H1 (cell line): ENCODE measurements at regions not wholly inside any gene's neighbourhood (a gene's known extent, or its start where the extent isn't known, plus 50 kb on each side); places are given as distances from the start of the nearest gene placed in this dataset.

ENCODE experiments used
- CTCF ChIA-PET: fragments of 300-600 bp; sonication (Branson Sonifier 250); formaldehyde crosslinking; loops from one replicate; lab custom pipeline; 2021; ENCODE audit not compliant: partially characterized antibody; lab: Charles Lee
- POLR2A ChIA-PET: fragments of 300-600 bp; sonication (Branson Sonifier 250); formaldehyde crosslinking; loops from one replicate; lab custom pipeline; 2021; ENCODE audit warnings: inconsistent platforms; ENCODE audit not compliant: partially characterized antibody; lab: Charles Lee
- DNase-seq, 2 experiments: peaks; one replicate each; pipeline versions ENCODE4 v3.0.0 to v3.0.0-alpha.2; 2010 to 2022; ENCODE audit warnings: low spot score in 2 of 2, low read depth in 1 of 2, mixed read lengths in 1 of 2
- FAIRE-seq: peaks from 2 replicates; lab custom pipeline; 2011; peaks lifted over from hg19 to GRCh38; lab: Jason Lieb, UNC
- H2AFZ ChIP-seq: 2 replicates; pipeline ENCODE4 v1.8.1; 2012; ENCODE audit warnings: low read length, inconsistent platforms
- H2AK5ac ChIP-seq: 2 replicates; pipeline ENCODE4 v1.6.1; 2013; ENCODE audit warnings: low read depth, low read length
- H2BK120ac ChIP-seq: replicated peaks from 2 replicates; pipeline ENCODE3; 2013; ENCODE audit warnings: low read depth, low read length, inconsistent platforms
- H2BK12ac ChIP-seq: 2 replicates; pipeline ENCODE4 v1.6.1; 2013; ENCODE audit warnings: low read depth, low read length
- H2BK15ac ChIP-seq: 2 replicates; pipeline ENCODE4 v1.6.1; 2013; ENCODE audit warnings: low read length
- H2BK20ac ChIP-seq: 2 replicates; pipeline ENCODE4 v1.6.1; 2013; ENCODE audit warnings: low read length
- H2BK5ac ChIP-seq: 2 replicates; pipeline ENCODE4 v1.6.1; 2013; ENCODE audit warnings: low read depth, low read length
- H3K14ac ChIP-seq: 2 replicates; pipeline ENCODE4 v1.6.1; 2013; ENCODE audit warnings: inconsistent platforms; ENCODE audit not compliant: insufficient read length
- H3K18ac ChIP-seq: 2 replicates; pipeline ENCODE4 v1.6.1; 2013; ENCODE audit warnings: low read length; ENCODE audit errors: extremely low read depth
- H3K23ac ChIP-seq: 2 replicates; pipeline ENCODE4 v1.6.1; 2013; ENCODE audit warnings: inconsistent platforms; ENCODE audit not compliant: insufficient read length
- H3K23me2 ChIP-seq: 2 replicates; pipeline ENCODE4 v1.6.1; 2013; ENCODE audit warnings: low read depth, low read length
- H3K27ac ChIP-seq: 2 replicates; pipeline ENCODE4 v1.6.1; 2011; ENCODE audit warnings: low read depth, low read length, inconsistent platforms
- H3K27me3 ChIP-seq, 4 experiments: replicated peaks in 1 of 4; 1 replicate in 1 of 4; 2 replicates in 3 of 4; pipeline versions ENCODE4 v1.6.1 to v1.8.1; 2011 to 2013; ENCODE audit warnings: low read length in 3 of 4, mild to moderate bottlenecking in 3 of 4, inconsistent platforms in 2 of 4, mixed read lengths in 2 of 4, moderate library complexity in 1 of 4; ENCODE audit not compliant: control insufficient read depth in 3 of 4, insufficient read depth in 3 of 4; ENCODE audit errors: extremely low read depth in 1 of 4
- H3K36me3 ChIP-seq, 4 experiments: 2 replicates each; pipeline versions ENCODE4 v1.6.1 to v1.8.1; 2011 to 2013; ENCODE audit warnings: mild to moderate bottlenecking in 4 of 4, low read length in 3 of 4, moderate library complexity in 2 of 4, control low read depth in 1 of 4, inconsistent platforms in 1 of 4; ENCODE audit not compliant: insufficient read depth in 4 of 4, control insufficient read depth in 2 of 4
- H3K4ac ChIP-seq: replicated peaks from 2 replicates; pipeline ENCODE3; 2013; ENCODE audit warnings: low read length, low read depth, mixed read lengths, inconsistent platforms; ENCODE audit not compliant: insufficient read length
- H3K4me1 ChIP-seq, 4 experiments: replicated peaks in 1 of 4; 1 replicate in 1 of 4; 2 replicates in 3 of 4; pipeline versions ENCODE4 v1.6.1 to v1.8.1; 2011 to 2013; ENCODE audit warnings: low read length in 3 of 4, inconsistent platforms in 2 of 4, mixed read lengths in 1 of 4; ENCODE audit not compliant: insufficient read depth in 4 of 4, control insufficient read depth in 3 of 4
- H3K4me2 ChIP-seq, 2 experiments: 2 replicates each; pipeline versions ENCODE4 v1.6.1 to v1.8.1; 2011 to 2013; ENCODE audit warnings: low read depth in 2 of 2, low read length in 2 of 2, control low read depth in 1 of 2, inconsistent platforms in 1 of 2, mild to moderate bottlenecking in 1 of 2; ENCODE audit not compliant: insufficient read depth in 1 of 2
- H3K4me3 ChIP-seq, 4 experiments: fragments of 200-600, 300-600 bp in 1 of 4; sonication (generic), shearing (Covaris generic), sonication (Bioruptor Twin) in 1 of 4; 2 replicates each; pipeline versions ENCODE4 v1.5.1 to v1.8.1; 2011 to 2016; ENCODE audit warnings: low read length in 4 of 4, low read depth in 3 of 4, control low read depth in 2 of 4, inconsistent platforms in 2 of 4, mild to moderate bottlenecking in 2 of 4, mixed read lengths in 1 of 4, moderate library complexity in 1 of 4; ENCODE audit not compliant: insufficient read depth in 2 of 4; ENCODE audit errors: extremely low read depth in 1 of 4
- H3K56ac ChIP-seq: replicated peaks from 2 replicates; pipeline ENCODE3; 2013; ENCODE audit warnings: low read depth, mild to moderate bottlenecking, mixed read lengths, low read length, inconsistent platforms; ENCODE audit not compliant: insufficient read length
- H3K79me1 ChIP-seq: 2 replicates; pipeline ENCODE4 v1.6.1; 2013; ENCODE audit warnings: low read depth, low read length, control low read depth
- H3K79me2 ChIP-seq, 2 experiments: 2 replicates each; pipeline versions ENCODE4 v1.6.1 to v1.8.1; 2012 to 2013; ENCODE audit warnings: low read length in 2 of 2, mild to moderate bottlenecking in 2 of 2, inconsistent platforms in 1 of 2; ENCODE audit not compliant: insufficient read depth in 2 of 2, control insufficient read depth in 1 of 2
- H3K9ac ChIP-seq, 4 experiments: replicated peaks in 1 of 4; 1 replicate in 1 of 4; 2 replicates in 3 of 4; pipeline versions ENCODE4 v1.6.1 to v1.8.1; 2011 to 2013; ENCODE audit warnings: low read depth in 3 of 4, low read length in 3 of 4, control low read depth in 2 of 4, mild to moderate bottlenecking in 2 of 4, moderate library complexity in 2 of 4, inconsistent platforms in 1 of 4; ENCODE audit errors: extremely low read depth in 1 of 4
- H3K9me3 ChIP-seq, 2 experiments: 2 replicates each; pipeline versions ENCODE4 v1.6.1 to v1.8.1; 2012 to 2013; ENCODE audit warnings: mild to moderate bottlenecking in 2 of 2, moderate library complexity in 2 of 2, control low read depth in 1 of 2, inconsistent platforms in 1 of 2, low read depth in 1 of 2, low read length in 1 of 2, mixed read lengths in 1 of 2; ENCODE audit not compliant: insufficient read depth in 2 of 2
- H4K20me1 ChIP-seq, 2 experiments: replicated peaks in 1 of 2; 2 replicates each; pipeline versions ENCODE3 to v1.8.1; 2011 to 2013; ENCODE audit warnings: inconsistent platforms in 2 of 2, low read length in 2 of 2, mild to moderate bottlenecking in 1 of 2; ENCODE audit not compliant: insufficient read depth in 2 of 2, control insufficient read depth in 1 of 2
- H4K5ac ChIP-seq: 2 replicates; pipeline ENCODE4 v1.6.1; 2013; ENCODE audit warnings: low read length, low read depth, mixed read lengths, inconsistent platforms; ENCODE audit not compliant: insufficient read length
- H4K8ac ChIP-seq: 2 replicates; pipeline ENCODE4 v1.8.0; 2013; ENCODE audit warnings: mild to moderate bottlenecking, moderate library complexity, low read length, inconsistent platforms; ENCODE audit not compliant: insufficient read depth; ENCODE audit errors: extremely low read depth
- H4K91ac ChIP-seq: replicated peaks from 2 replicates; pipeline ENCODE3; 2013; ENCODE audit warnings: low read length, mixed read lengths, inconsistent platforms; ENCODE audit not compliant: insufficient read length
- ASH2L ChIP-seq: fragments of 200-600, 300-600 bp; sonication (generic); IDR thresholded peaks from one replicate; pipeline ENCODE4 v1.7.1; 2017; ENCODE audit warnings: low read length
- EGR1 ChIP-seq: IDR thresholded peaks from 2 replicates; pipeline ENCODE4 v1.6.1; 2011; ENCODE audit warnings: low read depth, low read length, borderline replicate concordance
- EP300 ChIP-seq, 2 experiments: IDR thresholded peaks; 1 replicate in 1 of 2; 2 replicates in 1 of 2; pipeline ENCODE4 v1.6.1; 2011 to 2012; ENCODE audit warnings: low read depth in 2 of 2, low read length in 2 of 2, mild to moderate bottlenecking in 2 of 2, borderline replicate concordance in 1 of 2, inconsistent platforms in 1 of 2, moderate library complexity in 1 of 2
- GTF2F1 ChIP-seq: IDR thresholded peaks from 2 replicates; pipeline ENCODE4 v1.6.1; 2012; ENCODE audit warnings: low read depth, low read length, improper control_type of control experiment, borderline replicate concordance
- KDM1A ChIP-seq: fragments of 200-600, 300-600 bp; sonication (generic); IDR thresholded peaks from 2 replicates; pipeline ENCODE4 v1.7.1; 2016; ENCODE audit warnings: mild to moderate bottlenecking, low read length, borderline replicate concordance
- KDM4A ChIP-seq: IDR thresholded peaks from one replicate; pipeline ENCODE4 v1.7.1; 2012; ENCODE audit warnings: low read depth, mild to moderate bottlenecking, moderate library complexity, low read length, inconsistent platforms; ENCODE audit not compliant: severe bottlenecking
- MAFK ChIP-seq: IDR thresholded peaks from 2 replicates; pipeline ENCODE4 v1.6.1; 2012; ENCODE audit warnings: low read depth, mild to moderate bottlenecking, improper control_type of control experiment, low read length
- RXRA ChIP-seq: IDR thresholded peaks from 2 replicates; pipeline ENCODE4 v1.6.1; 2011; ENCODE audit warnings: low read depth, mild to moderate bottlenecking, low read length, moderate library complexity; ENCODE audit not compliant: insufficient read depth
- SRF ChIP-seq: IDR thresholded peaks from 2 replicates; pipeline ENCODE4 v1.6.1; 2011; ENCODE audit warnings: mild to moderate bottlenecking, low read depth, low read length, moderate library complexity
- ZNF274 ChIP-seq: IDR thresholded peaks from 2 replicates; pipeline ENCODE4 v1.7.0; 2012; ENCODE audit warnings: low read length, borderline replicate concordance; ENCODE audit errors: extremely low read depth
- TF ChIP-seq, protein P1 (sequence below): IDR thresholded peaks from 2 replicates; pipeline ENCODE4 v1.6.1; 2012; ENCODE audit warnings: low read length, inconsistent platforms
- TF ChIP-seq, protein P2 (sequence below): IDR thresholded peaks from 2 replicates; pipeline ENCODE4 v1.6.1; 2012; ENCODE audit warnings: inconsistent platforms
- TF ChIP-seq, protein P3 (sequence below): IDR thresholded peaks from 2 replicates; pipeline ENCODE4 v1.6.1; 2012; ENCODE audit warnings: inconsistent platforms

DNA sequence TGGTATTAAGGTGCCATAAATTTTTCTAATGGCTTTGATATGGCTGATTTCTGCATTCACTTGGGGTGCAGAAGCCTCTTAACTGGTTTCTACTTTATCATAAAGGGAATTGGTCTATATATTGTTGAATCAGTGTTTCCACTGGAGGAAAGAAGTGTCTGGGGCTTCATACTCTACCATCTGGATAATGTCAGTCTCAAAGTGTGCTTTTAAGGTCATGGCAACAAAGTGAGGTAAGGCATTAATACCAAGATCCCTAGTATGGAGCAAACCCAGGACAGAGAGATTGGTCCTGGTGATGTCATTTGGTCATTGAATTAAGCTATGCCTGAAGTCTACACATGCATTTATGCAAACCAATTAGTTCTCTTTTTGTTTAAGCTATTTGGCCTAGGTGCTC, 309.9 kb downstream of the DUSP10 start:
- Histone ChIP-seq H2BK15ac (no peak overlapping the region), H3K9ac (no peak overlapping the region), H3K4me3 (no peak overlapping the region), H2BK120ac (no peak overlapping the region), H4K5ac (no peak overlapping the region), H3K27me3 (no peaks in the 10 kb centered on the region), H3K4me1 (no peaks in the 10 kb centered on the region), H2BK12ac (no peak overlapping the region), H3K14ac (no peak overlapping the region), H3K4me2 (no peak overlapping the region), H2AK5ac (no peak overlapping the region), H2BK20ac (no peak overlapping the region), H3K18ac (no peak overlapping the region), H3K23ac (no peak overlapping the region), H3K27ac (no peak overlapping the region), H4K20me1 (no peaks in the 10 kb centered on the region), H3K23me2 (no peaks in the 10 kb centered on the region), H2AFZ (no peak overlapping the region), H4K8ac (no peak overlapping the region), H3K4ac (no peak overlapping the region), H3K79me2 (no peaks in the 10 kb centered on the region), H2BK5ac (no peak overlapping the region), H3K9me3 (peaks cover 0 to under 1% of the 10 kb centered on the region in 2 experiments; a peak in 1 of 4 replicates), H4K91ac (no peak overlapping the region), H3K79me1 (no peaks in the 10 kb centered on the region), H3K56ac (no peak overlapping the region), H3K36me3 (no peaks in the 10 kb centered on the region)
- CTCF ChIA-PET = interaction anchor here (0.7 to 7.2 kb wide), 13 partner anchors 17 to 558 kb away, joined by 3 to 66 read pairs (median 3); no protein-coding TSS in a partner anchor
- POLR2A ChIA-PET = no interaction called here
- no peak for FAIRE-seq
- DNase-seq = no peak
- no peak for TF ChIP-seq RXRA
- TF ChIP-seq KDM4A = no peak
- no peak for TF ChIP-seq MAFK
- no peak for TF ChIP-seq SRF
- TF ChIP-seq, protein P1, sequence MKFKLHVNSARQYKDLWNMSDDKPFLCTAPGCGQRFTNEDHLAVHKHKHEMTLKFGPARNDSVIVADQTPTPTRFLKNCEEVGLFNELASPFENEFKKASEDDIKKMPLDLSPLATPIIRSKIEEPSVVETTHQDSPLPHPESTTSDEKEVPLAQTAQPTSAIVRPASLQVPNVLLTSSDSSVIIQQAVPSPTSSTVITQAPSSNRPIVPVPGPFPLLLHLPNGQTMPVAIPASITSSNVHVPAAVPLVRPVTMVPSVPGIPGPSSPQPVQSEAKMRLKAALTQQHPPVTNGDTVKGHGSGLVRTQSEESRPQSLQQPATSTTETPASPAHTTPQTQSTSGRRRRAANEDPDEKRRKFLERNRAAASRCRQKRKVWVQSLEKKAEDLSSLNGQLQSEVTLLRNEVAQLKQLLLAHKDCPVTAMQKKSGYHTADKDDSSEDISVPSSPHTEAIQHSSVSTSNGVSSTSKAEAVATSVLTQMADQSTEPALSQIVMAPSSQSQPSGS = no peak
- no peak for TF ChIP-seq GTF2F1
- TF ChIP-seq ZNF274 = no peak
- TF ChIP-seq, protein P2, sequence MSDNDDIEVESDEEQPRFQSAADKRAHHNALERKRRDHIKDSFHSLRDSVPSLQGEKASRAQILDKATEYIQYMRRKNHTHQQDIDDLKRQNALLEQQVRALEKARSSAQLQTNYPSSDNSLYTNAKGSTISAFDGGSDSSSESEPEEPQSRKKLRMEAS = no peak
- no peak for TF ChIP-seq EGR1
- TF ChIP-seq KDM1A = no peak
- TF ChIP-seq EP300 (IDR thresholded peaks at IDR 0.05; ENCODE audit: borderline replicate concordance in 1 of 2, low read depth in 2 of 2, low read length in 2 of 2) = no peak
- no peak for TF ChIP-seq ASH2L
- TF ChIP-seq, protein P3, sequence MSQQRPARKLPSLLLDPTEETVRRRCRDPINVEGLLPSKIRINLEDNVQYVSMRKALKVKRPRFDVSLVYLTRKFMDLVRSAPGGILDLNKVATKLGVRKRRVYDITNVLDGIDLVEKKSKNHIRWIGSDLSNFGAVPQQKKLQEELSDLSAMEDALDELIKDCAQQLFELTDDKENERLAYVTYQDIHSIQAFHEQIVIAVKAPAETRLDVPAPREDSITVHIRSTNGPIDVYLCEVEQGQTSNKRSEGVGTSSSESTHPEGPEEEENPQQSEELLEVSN = no peak
